ENCODE measurements at regions not wholly inside any gene's neighbourhood (a gene's known extent, or its start where the extent isn't known, plus 50 kb on each side); places are given as distances from the start of the nearest gene placed in this dataset.
A peak's percentile ranks its signal among the peaks of the same experiment; 100 is the strongest.

DNA sequence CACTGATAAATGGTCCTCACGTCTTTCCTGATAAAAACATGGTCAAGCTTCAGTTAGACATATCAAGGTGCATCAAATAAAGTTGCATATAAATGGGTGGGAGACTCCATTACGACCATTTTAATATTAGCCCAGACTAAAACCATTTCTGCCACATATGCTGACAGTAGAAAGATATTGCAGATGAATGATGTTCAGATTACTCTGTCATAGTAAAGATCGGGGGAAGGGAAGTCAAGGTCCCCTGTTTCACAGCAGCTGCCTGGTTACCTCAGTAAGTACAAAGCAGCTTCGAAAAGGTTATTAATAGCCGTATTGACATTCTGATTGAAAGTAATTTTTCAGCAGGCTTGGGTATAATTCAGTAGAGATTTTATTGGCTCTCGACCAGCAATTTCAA, 927.7 kb upstream of the CDH2 start:
- DNase-seq: peak; percentile 94

DNA sequence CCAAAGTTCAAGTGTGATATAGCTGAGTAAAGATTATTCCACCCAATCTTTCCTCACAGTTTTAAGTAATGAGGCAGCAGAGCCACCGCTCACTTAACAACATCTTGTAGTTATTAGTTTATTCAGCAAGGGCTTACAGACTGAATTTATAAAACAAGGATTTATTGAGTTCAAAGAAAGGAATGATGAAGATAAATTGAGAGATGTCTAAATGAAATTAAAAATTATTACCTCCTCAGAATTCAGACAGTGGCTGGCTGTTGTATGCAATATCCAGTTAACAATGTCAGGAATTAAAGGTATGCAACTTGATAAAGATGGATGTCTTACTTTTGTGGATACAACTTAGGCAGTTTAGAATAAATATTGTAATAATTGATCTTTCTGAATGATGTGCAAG, 927.3 kb upstream of the CDH2 start:
- no peak for DNase-seq

DNA sequence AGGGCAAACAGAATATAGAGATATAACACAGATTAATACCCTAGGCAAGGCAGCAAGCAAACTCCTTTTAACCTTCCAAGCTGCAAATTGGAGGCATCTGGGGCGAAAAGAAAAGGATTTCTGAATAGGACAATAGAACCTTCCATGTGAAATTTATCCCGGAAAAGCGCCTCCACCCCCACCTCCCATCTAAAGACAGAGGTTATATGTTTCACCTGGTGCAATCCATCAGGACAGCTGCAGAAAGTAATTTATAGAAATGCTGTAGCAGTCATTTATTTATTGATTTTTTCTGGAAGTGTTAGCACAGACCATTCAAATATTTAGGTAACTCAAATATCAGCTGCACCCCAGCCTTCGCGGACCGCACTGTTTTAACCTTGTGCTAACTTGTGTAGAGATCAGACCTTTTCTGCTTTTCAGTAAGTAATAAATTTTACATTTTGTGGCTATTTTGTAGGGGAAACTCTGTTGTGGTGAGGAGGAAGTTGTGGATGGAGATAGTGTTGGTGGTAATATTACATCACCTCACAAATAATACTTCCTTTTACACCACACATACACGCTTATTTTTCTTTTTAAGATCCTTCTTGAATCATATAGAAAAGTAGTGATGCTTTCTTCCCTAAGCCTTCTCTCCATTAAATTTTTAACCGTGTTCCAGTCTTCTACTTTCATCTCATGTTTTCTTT, 919.3 kb upstream of the CDH2 start:
- DNase-seq: peak; percentile 96

DNA sequence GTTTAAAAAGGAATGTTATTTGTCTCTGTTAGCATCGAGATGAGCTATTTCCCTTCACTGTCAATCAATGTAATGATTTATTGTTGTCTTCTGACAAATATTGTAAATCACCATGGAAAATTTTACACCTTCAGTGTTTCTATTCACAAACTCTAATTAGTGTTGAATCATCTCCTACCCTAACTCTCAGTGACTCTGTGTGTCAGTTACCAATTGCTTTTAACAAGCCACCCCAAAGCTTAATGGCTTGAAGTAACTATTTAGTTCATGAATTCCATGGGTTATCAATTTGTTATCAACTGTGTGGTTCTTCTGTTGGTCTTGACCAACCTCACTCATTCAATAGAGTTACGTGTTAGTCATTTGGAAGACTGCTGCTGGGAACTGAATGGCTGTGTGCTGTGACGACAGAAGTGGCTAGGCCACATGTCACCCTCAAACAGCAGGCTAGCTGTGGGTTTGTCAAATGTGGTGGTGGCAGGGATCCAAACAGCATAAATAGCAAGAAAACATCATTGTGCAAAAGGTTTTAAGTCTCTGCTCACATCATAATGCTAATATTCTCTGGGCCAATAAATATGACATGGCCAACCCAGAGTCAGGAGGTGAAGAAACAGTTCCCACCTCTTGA, 910.8 kb upstream of the CDH2 start:
- no peak for DNase-seq

DNA sequence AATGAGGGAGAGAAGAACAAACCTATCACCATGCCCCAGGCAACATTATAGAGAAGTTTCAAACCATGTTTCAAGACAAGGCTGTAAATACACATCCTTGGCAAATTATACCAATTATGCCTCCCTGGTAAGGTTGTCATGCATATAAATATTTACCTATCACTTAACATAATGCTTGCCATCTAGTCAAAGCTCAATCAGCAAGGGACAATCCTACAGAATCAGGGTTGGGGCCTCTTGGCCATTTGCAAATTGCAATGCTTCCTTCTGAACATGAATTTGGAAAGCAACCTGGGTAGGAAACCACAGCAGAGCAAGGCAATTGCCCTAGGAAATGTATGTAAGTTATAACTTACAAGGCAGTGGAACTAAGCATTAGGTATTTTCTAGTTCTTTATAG, 907.2 kb upstream of the CDH2 start:
- DNase-seq: peak; percentile 59

DNA sequence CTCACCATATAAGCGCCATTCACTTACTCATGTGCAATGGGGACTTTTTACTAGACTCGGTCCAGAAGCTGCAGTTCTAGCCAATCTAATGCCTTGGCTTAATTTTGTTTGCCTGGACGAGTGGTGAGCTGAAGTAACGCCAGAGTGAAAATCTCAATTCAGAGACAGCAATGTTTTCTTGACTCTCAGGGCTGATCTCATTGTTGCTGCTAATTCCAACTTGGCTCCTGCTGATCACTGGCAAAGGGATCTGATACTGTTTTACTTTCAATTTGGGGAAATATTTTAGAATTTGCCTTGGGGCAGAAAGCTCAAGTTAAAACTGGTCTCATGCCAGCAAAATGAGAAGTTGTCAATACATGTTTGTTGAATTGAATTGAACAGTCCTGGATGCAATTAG, 906.6 kb upstream of the CDH2 start:
- no peak for DNase-seq

DNA sequence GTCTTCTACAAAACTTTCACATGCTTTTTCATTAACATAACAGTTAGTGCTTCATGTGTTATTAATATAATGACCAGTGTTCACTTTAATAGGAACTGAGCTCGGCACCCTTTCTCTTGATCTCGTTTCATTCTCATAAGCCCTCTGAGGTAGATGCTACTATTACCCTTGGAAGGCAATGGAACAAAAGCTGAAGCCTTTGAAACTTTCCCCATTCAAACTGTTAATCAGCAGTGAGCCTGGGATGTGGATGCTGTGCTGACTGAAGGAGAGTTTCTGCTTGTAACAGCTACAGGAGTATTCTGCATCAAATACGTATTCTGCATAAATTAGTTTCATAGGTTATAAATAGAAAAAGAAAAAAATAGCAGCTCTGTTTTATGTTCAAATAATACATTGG, 904.0 kb upstream of the CDH2 start:
- no peak for DNase-seq

DNA sequence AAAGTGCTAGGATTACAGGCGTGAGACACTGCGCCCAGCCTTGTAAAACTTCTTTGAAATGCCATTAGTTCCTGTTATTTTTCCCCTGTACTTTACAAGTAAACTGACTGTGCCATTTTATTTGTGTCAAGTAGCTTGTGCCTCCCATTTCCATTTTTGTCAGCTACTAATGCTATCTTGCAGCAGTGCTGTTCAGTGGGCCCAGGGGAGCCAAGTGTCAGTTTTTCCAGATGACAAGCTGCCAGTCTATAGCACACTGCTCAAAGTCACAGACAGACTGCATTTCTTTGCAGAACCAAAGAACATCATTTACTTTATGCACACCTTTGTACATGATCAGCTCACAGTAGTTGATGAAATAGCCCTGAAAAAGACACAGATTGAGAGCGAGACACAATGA, 901.3 kb upstream of the CDH2 start:
- DNase-seq: no peak

DNA sequence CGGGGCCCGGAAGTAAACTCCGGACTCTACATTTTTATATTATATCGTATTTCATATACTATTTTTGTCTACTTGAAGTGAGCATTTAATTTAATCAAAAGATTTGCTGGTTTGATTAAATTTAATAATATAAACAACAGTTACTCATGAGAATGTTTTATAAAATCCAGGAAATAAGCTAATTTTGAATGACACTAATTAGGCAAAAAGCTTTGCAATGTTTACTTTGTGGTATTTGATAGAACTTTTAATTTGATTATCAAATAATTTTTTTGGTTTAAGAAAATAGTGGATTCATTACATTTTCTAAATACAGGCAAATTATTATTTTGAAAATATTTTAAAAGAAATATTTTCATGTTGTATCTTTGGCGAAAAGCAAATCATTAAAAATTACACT, 900.4 kb upstream of the CDH2 start:
- no peak for DNase-seq

DNA sequence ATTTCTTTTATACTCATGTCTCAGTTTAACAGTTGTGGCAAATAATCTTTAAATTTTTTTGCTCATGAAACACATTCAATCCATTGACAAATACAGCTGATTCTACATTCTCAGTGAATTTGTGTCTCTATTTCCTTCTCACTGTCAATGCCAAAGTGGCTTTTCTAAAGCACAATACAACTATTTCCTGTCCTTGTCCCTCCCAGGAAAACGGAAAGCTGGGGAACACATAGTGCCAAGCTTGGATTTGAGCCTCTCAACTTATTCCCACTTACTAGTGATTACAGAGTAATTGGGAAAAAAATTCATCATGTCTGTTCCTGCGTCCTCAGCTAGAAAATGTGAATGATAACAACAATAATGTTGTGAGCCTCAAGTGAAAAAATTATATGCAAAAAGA, 899.7 kb upstream of the CDH2 start:
- no peak for DNase-seq

DNA sequence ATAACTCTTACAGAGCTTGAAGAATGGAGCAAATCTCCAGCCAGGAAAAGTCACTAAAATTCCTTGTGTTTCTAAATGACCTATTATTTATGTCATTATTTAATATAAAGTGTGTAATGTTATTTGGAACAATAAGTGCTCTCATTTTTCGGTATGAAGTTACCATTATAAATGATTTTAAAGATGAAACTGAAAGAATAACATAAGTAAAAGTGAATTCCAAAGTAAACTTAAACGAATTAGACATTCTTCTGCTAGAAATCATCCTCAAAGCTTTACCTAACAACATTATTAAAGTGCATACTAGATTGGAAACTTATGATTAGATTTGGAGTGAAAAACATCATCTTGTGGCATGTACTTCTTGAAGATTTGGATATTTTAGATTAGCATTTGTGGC, 897.2 kb upstream of the CDH2 start:
- no peak for DNase-seq

DNA sequence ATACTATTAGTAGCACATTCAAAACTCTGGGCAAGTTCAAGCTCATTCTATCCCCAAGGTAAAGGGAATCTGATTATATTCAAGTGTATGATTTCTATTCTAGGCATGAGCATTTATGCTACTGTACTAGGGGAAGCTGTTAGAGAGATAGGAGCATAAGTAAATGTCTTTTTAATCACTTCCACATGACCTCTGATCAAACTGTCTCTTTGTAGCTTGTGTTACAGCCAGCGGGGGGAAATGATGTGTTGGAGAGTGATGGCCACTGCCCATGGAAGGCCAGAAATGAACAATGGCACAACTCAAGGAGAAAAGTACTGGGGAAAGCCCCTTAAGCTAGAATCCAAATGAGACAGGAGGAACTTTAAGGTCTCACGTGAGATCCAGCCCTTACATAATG, 894.9 kb upstream of the CDH2 start:
- DNase-seq: no peak

DNA sequence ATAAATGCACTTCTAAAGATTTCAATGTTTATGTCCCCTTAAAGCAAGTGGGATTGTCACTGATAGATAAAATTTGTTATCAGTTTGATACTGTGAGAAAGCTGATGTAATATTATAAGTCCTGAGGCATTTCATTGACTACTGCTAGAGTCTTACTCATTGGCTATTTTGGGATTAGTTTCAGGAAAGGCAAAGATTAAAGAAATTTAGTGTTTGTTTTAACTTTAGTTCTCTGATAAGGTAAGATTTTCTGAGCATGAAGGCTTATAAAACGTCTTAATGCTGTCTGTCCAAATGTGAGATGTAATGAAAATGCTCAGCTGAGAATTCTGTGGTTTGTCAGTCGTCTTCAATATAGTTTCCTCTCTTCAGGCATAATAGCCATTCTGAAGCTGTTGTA, 886.4 kb upstream of the CDH2 start:
- DNase-seq: no peak

DNA sequence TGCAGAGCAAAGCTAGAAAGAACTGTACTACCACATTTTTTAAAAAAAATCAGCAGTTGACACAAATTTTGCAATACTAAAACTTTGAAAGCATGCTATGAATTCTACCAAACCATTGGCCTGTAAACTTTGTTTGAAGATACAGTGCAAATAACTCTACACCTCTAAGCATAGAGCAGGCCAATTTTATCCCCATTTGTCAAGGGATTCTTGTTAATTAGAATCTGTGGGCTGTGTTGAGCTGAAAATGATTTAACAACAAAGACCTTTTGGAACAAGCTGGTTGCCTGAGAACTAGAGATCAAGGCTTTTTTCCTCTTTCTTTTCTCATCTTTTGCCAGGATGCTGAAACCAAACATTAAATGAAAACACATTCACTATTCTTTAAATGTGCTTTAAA, 886.0 kb upstream of the CDH2 start:
- no peak for DNase-seq

DNA sequence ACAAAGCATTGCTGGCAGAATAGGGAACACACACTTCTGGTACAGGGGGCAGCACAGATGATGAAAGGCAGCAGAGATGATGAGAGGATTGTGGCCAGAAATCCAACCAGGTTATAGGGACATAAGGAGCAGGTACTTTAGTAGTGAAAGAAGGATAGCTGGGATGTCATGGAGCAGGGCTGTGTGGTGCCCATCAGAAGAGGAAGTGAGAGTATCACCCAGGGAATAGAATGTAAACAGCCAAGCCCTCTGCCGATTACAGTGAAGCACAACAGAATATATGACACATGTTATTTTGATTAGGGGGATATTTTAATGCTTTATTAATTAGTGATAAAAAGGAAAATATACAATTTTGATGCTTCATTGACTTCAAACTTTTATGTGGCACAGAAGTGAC, 883.4 kb upstream of the CDH2 start:
- DNase-seq: no peak

DNA sequence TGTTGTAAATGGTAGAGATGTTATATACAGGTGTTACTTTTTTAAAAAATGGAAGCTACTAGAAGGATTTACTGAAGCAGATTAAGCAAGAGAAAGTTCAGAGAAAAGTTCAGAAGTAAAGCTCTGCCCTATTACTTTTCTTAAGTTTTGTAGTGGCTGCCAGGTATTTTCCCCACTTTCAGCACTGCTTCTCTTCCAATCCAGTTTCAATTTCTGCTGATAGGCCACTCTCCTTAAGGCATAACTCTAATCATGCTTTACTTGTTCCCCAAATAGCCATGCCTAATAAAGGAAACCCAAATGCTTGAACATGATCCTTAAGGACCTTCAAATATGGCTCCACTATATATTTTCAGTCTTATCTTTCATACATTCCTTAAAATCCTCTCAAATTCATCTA, 880.8 kb upstream of the CDH2 start:
- DNase-seq: no peak

DNA sequence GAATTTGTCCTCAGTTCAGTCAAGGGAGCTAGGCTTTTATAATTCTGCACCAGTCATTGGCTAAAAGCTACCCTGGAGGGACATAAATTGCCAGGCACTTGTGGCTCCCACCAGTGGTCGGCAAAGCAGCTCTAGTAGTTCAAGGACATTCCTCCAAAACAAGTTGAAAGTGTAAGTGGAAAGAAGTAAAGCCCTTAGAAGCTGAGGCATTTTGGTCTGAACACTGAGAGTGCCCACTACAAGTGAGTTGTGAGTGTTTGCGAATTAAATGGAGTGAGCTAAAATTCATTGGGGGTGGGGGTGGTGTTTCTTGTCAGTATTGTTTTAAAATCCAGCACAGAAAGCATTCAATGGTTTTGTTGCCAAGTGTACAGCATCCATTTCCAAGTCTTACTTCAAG, 879.9 kb upstream of the CDH2 start:
- DNase-seq: no peak

DNA sequence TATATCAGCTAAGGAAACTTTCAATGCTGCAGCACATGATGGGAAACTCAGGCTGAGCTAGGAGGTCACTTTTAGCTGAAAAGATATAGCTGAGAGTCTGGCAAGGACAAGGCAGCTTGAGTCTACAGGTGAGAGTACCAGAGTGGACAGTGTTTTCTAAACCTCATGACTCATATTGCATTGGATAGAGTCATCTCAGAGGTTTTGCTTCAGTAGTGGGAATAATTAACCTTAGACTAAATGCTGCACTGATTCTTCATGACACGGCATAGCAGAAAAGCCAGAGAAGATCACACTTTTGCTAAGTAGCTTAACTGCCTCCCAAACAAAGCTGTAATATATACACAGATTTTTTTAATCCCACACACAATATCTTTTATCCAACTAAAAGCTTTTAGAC, 865.0 kb upstream of the CDH2 start:
- DNase-seq: no peak

DNA sequence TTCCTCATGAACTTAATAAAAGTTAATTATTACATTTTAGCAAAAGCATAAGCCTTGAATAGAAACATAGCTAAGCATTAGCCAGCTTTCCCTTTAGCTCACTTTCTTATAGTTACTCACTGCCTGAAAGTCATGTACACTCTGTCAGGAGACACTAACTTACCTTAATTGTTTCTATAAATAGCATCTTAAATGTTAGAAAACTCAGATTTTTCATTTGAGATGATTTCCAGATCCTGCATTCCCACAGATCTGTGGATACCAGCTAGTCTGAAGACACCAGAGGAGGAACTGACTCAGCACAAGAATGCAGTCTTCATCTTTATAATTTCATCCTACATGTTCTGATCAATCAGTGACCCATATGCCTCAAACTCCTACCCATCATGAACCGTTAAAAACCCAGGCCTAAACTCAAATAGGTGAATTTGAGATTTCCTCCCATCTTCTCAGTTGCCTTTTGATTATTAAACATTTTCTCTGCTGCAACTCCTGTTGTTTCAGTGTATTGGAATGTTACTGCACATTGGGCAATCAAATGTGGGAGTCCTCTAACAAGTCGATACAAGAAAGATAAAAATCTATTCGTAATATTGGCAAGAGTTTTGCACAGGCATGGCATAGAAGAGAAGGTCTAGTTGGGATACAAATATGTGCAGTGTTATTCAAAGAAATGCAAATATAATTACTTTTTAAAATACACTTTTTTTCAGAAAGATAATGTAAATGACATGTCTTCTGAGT, 857.4 kb upstream of the CDH2 start:
- DNase-seq: no peak

DNA sequence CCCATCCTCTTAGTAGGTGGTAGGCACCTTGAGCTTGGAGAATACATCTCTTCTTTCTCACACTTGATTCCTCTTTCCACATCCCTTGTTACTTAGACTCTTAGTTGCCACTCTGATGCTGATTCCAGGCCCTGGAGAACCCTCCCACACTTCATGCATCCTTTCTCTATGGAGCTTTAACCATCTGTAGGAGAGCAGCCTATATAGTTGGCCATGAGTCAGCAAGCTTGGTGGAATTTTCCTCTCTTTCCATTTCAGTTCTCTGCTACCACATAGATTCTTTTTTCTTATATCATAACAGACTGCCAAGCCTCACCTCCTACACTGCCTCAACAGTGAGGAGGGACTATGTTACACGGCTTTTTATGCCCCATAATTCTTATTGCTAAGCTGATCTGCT, 851.6 kb upstream of the CDH2 start:
- no peak for DNase-seq

DNA sequence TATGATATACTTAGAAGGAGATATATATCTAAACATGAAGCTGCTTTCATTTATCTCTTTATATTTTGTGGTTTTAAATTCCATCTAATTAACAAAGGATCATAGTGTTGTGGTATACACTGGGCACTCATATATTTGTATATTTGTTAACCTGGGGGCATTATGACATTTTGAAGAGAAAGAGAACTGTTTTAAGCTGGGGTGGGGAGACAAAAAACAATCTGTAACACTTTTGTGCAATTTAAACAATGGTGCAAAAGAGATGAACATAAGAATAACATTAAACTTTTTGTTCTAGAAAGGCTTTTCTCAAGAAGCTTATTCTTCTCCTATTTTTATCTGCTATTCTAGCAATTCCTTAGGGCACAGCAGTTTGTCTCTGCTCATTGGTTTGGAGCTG, 842.0 kb upstream of the CDH2 start:
- DNase-seq: no peak

DNA sequence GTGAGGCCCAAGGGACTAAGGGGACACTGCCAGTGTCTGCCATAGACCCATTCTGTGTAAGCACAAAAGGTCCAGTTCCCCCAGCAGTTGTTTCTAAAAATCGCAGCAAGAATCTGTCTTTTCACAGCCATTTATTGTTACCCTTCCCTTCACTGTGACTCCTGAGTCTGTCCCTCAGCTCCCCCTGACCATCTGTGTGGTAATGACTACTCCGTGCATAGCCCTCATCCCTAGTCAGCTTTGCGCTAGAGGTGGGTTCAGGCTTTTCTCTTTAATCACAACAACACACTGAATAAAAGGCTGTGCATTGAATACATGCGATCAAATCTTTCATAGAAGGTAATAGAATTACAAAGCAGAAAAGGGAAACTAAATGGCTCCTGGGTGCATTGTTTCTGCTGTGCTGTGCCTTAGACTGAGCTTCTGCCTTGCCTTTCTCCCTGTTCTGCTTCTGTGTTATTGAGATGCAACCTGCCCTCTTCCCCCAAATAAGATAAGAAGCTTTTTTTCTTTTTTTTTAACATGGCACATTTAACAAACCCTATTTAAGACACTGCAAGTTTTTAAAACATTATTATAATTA, 836.0 kb upstream of the CDH2 start:
- DNase-seq: no peak

DNA sequence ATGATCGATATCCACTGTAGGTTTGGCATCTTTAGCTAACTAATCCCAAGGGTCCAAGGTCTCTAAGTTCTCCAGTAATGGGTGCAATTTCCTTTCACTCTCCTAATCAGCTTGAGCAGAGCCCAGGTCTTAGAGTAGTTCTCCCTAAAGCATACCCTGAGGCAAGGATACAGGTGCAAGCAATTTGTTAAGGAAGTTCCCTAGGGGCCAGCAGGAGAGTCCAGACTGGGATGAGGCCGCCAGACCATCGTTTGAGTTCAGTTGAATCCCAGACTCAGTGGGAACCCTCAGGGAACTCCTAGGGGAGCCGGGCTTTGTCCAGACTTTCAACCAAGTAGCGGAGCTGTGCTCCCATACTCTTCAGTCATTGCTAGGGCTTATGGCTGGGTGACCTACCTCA, 835.4 kb upstream of the CDH2 start:
- DNase-seq: no peak

DNA sequence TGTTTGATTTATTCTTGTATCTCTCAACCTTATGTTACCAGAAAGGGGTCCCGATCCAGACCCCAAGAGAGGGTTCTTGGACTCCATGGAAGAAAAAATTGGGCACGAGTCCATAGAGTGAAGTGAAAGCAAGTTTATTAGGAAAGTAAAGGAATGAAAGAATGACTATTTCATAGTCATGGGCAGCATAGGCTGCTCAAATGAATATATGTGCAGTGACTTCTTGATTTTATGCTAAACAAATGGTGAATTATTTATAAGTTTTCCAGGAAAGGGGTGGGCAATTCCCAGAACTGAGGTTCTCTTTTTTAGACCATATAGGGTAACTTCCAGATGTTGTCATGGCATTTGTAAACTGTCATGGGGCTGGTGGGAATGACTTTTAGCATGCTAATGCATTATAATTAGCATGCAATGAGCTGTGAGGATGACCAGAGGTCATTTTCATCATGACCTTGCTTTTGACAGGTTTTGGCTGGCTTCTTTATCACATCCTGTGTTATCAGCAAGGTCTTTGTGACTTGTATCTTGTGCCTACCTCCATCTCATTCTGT, 832.4 kb upstream of the CDH2 start:
- no peak for DNase-seq
